ENCODE measurements at regions not wholly inside any gene's neighbourhood (a gene's known extent, or its start where the extent isn't known, plus 50 kb on each side); places are given as distances from the start of the nearest gene placed in this dataset.

- Histone ChIP-seq H3K9ac (ENCODE audit: low read length) (no peak overlapping the region), H3K9me3 (ENCODE audit: low read length) (no peaks in the 10 kb centered on the region), H3K9me2 (ENCODE audit: low read depth, low read length) (no peaks in the 10 kb centered on the region), H3K4me1 (ENCODE audit: insufficient read depth, low read length, severe bottlenecking) (peaks cover 20% of the 10 kb centered on the region), H2AFZ (ENCODE audit: low read length) (no peak overlapping the region), H4K20me1 (ENCODE audit: insufficient read depth, low read length) (no peaks in the 10 kb centered on the region), H3K4me3 (ENCODE audit: low read depth, low read length, poor library complexity, severe bottlenecking) (no peak overlapping the region), H3K27ac (ENCODE audit: low read depth, low read length, poor library complexity, severe bottlenecking) (no peak overlapping the region), H3K79me2 (ENCODE audit: insufficient read depth, low read length) (no peaks in the 10 kb centered on the region), H3K4me2 (ENCODE audit: low read length) (no peak overlapping the region), H3K36me3 (ENCODE audit: insufficient read depth, low read length) (no peaks in the 10 kb centered on the region), H3K27me3 (ENCODE audit: insufficient read depth, low read length) (no peaks in the 10 kb centered on the region), H3F3A (ENCODE audit: insufficient read depth, low read length) (no peaks in the 10 kb centered on the region)
- TF ChIP-seq CTCF (IDR thresholded peaks at IDR 0.05; ENCODE audit: low read length) (no peak), EZH2 (IDR thresholded peaks at IDR 0.05; ENCODE audit: borderline replicate concordance, low read length) (no peak)
These were observed 74.3 kb upstream of the POM121L12 start for GRCh38 chr7:52961084-52961483.

- Histone ChIP-seq H3K79me2 (ENCODE audit: insufficient read depth, low read length) (no peaks in the 10 kb centered on the region), H3K27me3 (ENCODE audit: insufficient read depth, low read length) (no peaks in the 10 kb centered on the region), H3K9me3 (ENCODE audit: low read length) (no peaks in the 10 kb centered on the region), H2AFZ (ENCODE audit: low read length) (no peak overlapping the region), H3K9ac (ENCODE audit: low read length) (no peak overlapping the region), H3K4me2 (ENCODE audit: low read length) (no peak overlapping the region), H3K36me3 (ENCODE audit: insufficient read depth, low read length) (no peaks in the 10 kb centered on the region), H3K4me3 (ENCODE audit: low read depth, low read length, poor library complexity, severe bottlenecking) (no peak overlapping the region), H3K27ac (ENCODE audit: low read depth, low read length, poor library complexity, severe bottlenecking) (no peak overlapping the region), H3F3A (ENCODE audit: insufficient read depth, low read length) (no peaks in the 10 kb centered on the region), H4K20me1 (ENCODE audit: insufficient read depth, low read length) (no peaks in the 10 kb centered on the region), H3K9me2 (ENCODE audit: low read depth, low read length) (no peaks in the 10 kb centered on the region), H3K4me1 (ENCODE audit: insufficient read depth, low read length, severe bottlenecking) (peaks cover 20% of the 10 kb centered on the region)
- TF ChIP-seq EZH2 (IDR thresholded peaks at IDR 0.05; ENCODE audit: borderline replicate concordance, low read length) = no peak
- no peak for TF ChIP-seq CTCF (IDR thresholded peaks at IDR 0.05; ENCODE audit: low read length)
These were observed 75.4 kb upstream of the POM121L12 start for GRCh38 chr7:52959878-52960660.

GRCh38 chr7:52959336-52959735 lies 76.1 kb upstream of the POM121L12 start:
- H3K4me2 ChIP-seq (ENCODE audit: low read length) = no peak overlapping the region
- H3K79me2 ChIP-seq (ENCODE audit: insufficient read depth, low read length) = no peaks in the 10 kb centered on the region
- no peak overlapping the region for H3K27ac ChIP-seq (ENCODE audit: low read depth, low read length, poor library complexity, severe bottlenecking)
- no peak overlapping the region for H3K9ac ChIP-seq (ENCODE audit: low read length)
- no peaks in the 10 kb centered on the region for H3F3A ChIP-seq (ENCODE audit: insufficient read depth, low read length)
- TF ChIP-seq CTCF (IDR thresholded peaks at IDR 0.05; ENCODE audit: low read length) (no peak), EZH2 (IDR thresholded peaks at IDR 0.05; ENCODE audit: borderline replicate concordance, low read length) (no peak)
- H3K4me1 ChIP-seq (ENCODE audit: insufficient read depth, low read length, severe bottlenecking) = peaks cover 20% of the 10 kb centered on the region
- no peaks in the 10 kb centered on the region for H4K20me1 ChIP-seq (ENCODE audit: insufficient read depth, low read length)
- H3K27me3 ChIP-seq (ENCODE audit: insufficient read depth, low read length) = no peaks in the 10 kb centered on the region
- no peak overlapping the region for H2AFZ ChIP-seq (ENCODE audit: low read length)
- H3K9me2 ChIP-seq (ENCODE audit: low read depth, low read length) = no peaks in the 10 kb centered on the region
- no peaks in the 10 kb centered on the region for H3K9me3 ChIP-seq (ENCODE audit: low read length)
- no peaks in the 10 kb centered on the region for H3K36me3 ChIP-seq (ENCODE audit: insufficient read depth, low read length)
- no peak overlapping the region for H3K4me3 ChIP-seq (ENCODE audit: low read depth, low read length, poor library complexity, severe bottlenecking)

Measured in OCI-LY1 (cell line).